Neural cell (in vitro differentiated cells): ENCODE measurements at regions not wholly inside any gene's neighbourhood (a gene's known extent, or its start where the extent isn't known, plus 50 kb on each side); places are given as distances from the start of the nearest gene placed in this dataset.

Experiments
- EZH2 ChIP-seq: fragments of 200-600, 300-800 bp; shearing (Covaris generic), sonication (generic); IDR thresholded peaks from 2 replicates; pipeline ENCODE4 v1.6.1; 2014; ENCODE audit warnings: antibody characterized with exemption, low read length, borderline replicate concordance, mild to moderate bottlenecking; ENCODE audit not compliant: insufficient read depth, poor library complexity, severe bottlenecking
- TF ChIP-seq, protein P1 (sequence below): fragments of 450-650 bp; IDR thresholded peaks from 2 replicates; pipeline ENCODE4 v1.5.1; 2014; ENCODE audit warnings: antibody characterized with exemption, mild to moderate bottlenecking, moderate library complexity; ENCODE audit not compliant: poor library complexity, severe bottlenecking
- TF ChIP-seq, protein P2 (sequence below): IDR thresholded peaks from 2 replicates; pipeline ENCODE4 v1.6.1; 2012; ENCODE audit warnings: borderline replicate concordance

DNA sequence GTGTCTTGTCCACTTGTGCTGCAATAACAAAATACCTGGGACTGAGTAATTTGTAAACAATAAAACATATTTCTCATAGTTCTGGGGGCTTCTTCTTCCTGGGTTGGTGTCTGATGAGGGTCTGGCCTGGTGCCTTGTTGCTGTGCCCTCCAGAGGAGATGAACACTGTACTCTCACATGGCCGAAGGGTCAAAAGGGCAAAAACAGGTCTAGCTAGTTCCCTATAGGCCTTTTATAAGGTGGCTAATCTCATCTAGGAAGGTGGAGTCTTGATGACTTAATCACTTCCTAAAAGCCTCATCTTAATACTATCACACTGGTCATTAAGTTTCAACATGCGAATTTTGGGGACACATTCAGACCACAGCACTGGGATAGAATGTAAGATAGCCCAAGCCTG, 228.4 kb downstream of the TLE3 start:
- TF ChIP-seq, protein P1, sequence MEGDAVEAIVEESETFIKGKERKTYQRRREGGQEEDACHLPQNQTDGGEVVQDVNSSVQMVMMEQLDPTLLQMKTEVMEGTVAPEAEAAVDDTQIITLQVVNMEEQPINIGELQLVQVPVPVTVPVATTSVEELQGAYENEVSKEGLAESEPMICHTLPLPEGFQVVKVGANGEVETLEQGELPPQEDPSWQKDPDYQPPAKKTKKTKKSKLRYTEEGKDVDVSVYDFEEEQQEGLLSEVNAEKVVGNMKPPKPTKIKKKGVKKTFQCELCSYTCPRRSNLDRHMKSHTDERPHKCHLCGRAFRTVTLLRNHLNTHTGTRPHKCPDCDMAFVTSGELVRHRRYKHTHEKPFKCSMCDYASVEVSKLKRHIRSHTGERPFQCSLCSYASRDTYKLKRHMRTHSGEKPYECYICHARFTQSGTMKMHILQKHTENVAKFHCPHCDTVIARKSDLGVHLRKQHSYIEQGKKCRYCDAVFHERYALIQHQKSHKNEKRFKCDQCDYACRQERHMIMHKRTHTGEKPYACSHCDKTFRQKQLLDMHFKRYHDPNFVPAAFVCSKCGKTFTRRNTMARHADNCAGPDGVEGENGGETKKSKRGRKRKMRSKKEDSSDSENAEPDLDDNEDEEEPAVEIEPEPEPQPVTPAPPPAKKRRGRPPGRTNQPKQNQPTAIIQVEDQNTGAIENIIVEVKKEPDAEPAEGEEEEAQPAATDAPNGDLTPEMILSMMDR = no peak
- TF ChIP-seq EZH2 = no peak
- TF ChIP-seq, protein P2, sequence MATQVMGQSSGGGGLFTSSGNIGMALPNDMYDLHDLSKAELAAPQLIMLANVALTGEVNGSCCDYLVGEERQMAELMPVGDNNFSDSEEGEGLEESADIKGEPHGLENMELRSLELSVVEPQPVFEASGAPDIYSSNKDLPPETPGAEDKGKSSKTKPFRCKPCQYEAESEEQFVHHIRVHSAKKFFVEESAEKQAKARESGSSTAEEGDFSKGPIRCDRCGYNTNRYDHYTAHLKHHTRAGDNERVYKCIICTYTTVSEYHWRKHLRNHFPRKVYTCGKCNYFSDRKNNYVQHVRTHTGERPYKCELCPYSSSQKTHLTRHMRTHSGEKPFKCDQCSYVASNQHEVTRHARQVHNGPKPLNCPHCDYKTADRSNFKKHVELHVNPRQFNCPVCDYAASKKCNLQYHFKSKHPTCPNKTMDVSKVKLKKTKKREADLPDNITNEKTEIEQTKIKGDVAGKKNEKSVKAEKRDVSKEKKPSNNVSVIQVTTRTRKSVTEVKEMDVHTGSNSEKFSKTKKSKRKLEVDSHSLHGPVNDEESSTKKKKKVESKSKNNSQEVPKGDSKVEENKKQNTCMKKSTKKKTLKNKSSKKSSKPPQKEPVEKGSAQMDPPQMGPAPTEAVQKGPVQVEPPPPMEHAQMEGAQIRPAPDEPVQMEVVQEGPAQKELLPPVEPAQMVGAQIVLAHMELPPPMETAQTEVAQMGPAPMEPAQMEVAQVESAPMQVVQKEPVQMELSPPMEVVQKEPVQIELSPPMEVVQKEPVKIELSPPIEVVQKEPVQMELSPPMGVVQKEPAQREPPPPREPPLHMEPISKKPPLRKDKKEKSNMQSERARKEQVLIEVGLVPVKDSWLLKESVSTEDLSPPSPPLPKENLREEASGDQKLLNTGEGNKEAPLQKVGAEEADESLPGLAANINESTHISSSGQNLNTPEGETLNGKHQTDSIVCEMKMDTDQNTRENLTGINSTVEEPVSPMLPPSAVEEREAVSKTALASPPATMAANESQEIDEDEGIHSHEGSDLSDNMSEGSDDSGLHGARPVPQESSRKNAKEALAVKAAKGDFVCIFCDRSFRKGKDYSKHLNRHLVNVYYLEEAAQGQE = no peak
